ENCODE measurements at regions not wholly inside any gene's neighbourhood (a gene's known extent, or its start where the extent isn't known, plus 50 kb on each side); places are given as distances from the start of the nearest gene placed in this dataset.

- no peaks in the 10 kb centered on the region for H3K27me3 ChIP-seq (ENCODE audit: low read length)
- H3K36me3 ChIP-seq (ENCODE audit: low read length) = no peaks in the 10 kb centered on the region
- H3K4me3 ChIP-seq (ENCODE audit: insufficient read depth, low read length, poor library complexity, severe bottlenecking) = no peak overlapping the region
- H3K4me2 ChIP-seq (ENCODE audit: low read depth, low read length, poor library complexity, severe bottlenecking) = no peak overlapping the region
- no peaks in the 10 kb centered on the region for H3K79me2 ChIP-seq (ENCODE audit: insufficient read depth, low read length)
- no peak overlapping the region for H2AFZ ChIP-seq (ENCODE audit: low read depth, low read length, severe bottlenecking)
- no peaks in the 10 kb centered on the region for H3F3A ChIP-seq (ENCODE audit: insufficient read depth)
- no peaks in the 10 kb centered on the region for H3K9me2 ChIP-seq (replicated peaks; ENCODE audit: insufficient read depth, low read length)
- H3K9ac ChIP-seq (ENCODE audit: low read length) = no peak overlapping the region
- TF ChIP-seq, protein P1, sequence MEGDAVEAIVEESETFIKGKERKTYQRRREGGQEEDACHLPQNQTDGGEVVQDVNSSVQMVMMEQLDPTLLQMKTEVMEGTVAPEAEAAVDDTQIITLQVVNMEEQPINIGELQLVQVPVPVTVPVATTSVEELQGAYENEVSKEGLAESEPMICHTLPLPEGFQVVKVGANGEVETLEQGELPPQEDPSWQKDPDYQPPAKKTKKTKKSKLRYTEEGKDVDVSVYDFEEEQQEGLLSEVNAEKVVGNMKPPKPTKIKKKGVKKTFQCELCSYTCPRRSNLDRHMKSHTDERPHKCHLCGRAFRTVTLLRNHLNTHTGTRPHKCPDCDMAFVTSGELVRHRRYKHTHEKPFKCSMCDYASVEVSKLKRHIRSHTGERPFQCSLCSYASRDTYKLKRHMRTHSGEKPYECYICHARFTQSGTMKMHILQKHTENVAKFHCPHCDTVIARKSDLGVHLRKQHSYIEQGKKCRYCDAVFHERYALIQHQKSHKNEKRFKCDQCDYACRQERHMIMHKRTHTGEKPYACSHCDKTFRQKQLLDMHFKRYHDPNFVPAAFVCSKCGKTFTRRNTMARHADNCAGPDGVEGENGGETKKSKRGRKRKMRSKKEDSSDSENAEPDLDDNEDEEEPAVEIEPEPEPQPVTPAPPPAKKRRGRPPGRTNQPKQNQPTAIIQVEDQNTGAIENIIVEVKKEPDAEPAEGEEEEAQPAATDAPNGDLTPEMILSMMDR (IDR thresholded peaks at IDR 0.05; ENCODE audit: insufficient read depth, low read length, poor library complexity, severe bottlenecking) = no peak
- no peak for TF ChIP-seq EZH2phosphoT487 (conservative IDR thresholded peaks at IDR 0.05; ENCODE audit: low read length)
- H3K27ac ChIP-seq (ENCODE audit: low read depth, low read length) = no peak overlapping the region
- no peaks in the 10 kb centered on the region for H4K20me1 ChIP-seq (ENCODE audit: low read depth, low read length)
- H3K9me3 ChIP-seq (ENCODE audit: insufficient read depth, low read length) = no peaks in the 10 kb centered on the region
Observed at GRCh38 chr2:204373942-204374341, 171.3 kb upstream of the PARD3B start.

DNA sequence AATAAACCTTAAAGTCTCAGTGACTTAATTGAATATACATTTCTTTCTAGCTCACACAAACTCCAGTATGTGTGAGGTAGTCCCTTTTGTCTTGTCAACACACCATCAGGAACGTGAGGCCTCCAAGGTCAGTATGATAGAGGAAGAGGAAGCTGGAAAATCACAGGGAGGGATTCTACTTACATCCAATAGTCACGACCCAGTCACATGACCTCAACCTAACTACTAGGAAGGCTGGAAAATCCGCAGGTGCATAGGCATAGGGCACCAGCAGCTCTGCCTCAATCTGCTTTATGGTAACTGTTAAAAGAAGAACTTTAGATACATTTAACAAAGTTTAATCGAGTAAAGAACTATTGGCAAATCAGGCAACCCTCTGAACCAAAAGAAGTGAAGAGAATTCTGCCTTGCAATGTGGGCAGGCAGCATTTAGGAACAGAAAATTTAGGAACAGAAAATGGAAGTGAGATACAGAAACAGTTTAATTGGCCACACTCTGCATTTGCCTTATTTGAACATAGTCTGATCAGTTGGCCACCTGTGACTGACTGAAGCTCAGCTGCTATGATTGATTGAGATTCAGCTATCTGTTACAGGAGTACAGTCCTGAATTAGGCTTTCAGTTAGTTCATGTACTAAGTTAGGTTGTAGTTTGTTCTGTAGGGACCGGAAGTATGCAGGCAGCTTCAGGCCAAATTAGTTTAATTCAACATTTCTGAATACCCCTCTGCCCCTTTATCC lies 165.0 kb upstream of the PARD3B start:
- no peak overlapping the region for H2AFZ ChIP-seq (ENCODE audit: low read depth, low read length, severe bottlenecking)
- no peaks in the 10 kb centered on the region for H3K27me3 ChIP-seq (ENCODE audit: low read length)
- H3K4me2 ChIP-seq (ENCODE audit: low read depth, low read length, poor library complexity, severe bottlenecking) = no peak overlapping the region
- H3K27ac ChIP-seq (ENCODE audit: low read depth, low read length) = no peak overlapping the region
- no peaks in the 10 kb centered on the region for H3K36me3 ChIP-seq (ENCODE audit: low read length)
- no peaks in the 10 kb centered on the region for H3K79me2 ChIP-seq (ENCODE audit: insufficient read depth, low read length)
- no peaks in the 10 kb centered on the region for H3K9me3 ChIP-seq (ENCODE audit: insufficient read depth, low read length)
- no peak overlapping the region for H3K9ac ChIP-seq (ENCODE audit: low read length)
- H3K9me2 ChIP-seq (replicated peaks; ENCODE audit: insufficient read depth, low read length) = no peaks in the 10 kb centered on the region
- no peaks in the 10 kb centered on the region for H4K20me1 ChIP-seq (ENCODE audit: low read depth, low read length)
- H3F3A ChIP-seq (ENCODE audit: insufficient read depth) = no peaks in the 10 kb centered on the region
- no peak overlapping the region for H3K4me3 ChIP-seq (ENCODE audit: insufficient read depth, low read length, poor library complexity, severe bottlenecking)
- TF ChIP-seq, protein P1 (IDR thresholded peaks at IDR 0.05; ENCODE audit: insufficient read depth, low read length, poor library complexity, severe bottlenecking) = no peak
- no peak for TF ChIP-seq EZH2phosphoT487 (conservative IDR thresholded peaks at IDR 0.05; ENCODE audit: low read length)

GRCh38 chr2:204386668-204387067 lies 158.6 kb upstream of the PARD3B start:
- Histone ChIP-seq H3K36me3 (ENCODE audit: low read length) (no peaks in the 10 kb centered on the region), H3K4me2 (ENCODE audit: low read depth, low read length, poor library complexity, severe bottlenecking) (no peak overlapping the region), H2AFZ (ENCODE audit: low read depth, low read length, severe bottlenecking) (no peak overlapping the region), H3K79me2 (ENCODE audit: insufficient read depth, low read length) (no peaks in the 10 kb centered on the region), H3K4me3 (ENCODE audit: insufficient read depth, low read length, poor library complexity, severe bottlenecking) (no peak overlapping the region), H3K9ac (ENCODE audit: low read length) (no peak overlapping the region), H3K27me3 (ENCODE audit: low read length) (no peaks in the 10 kb centered on the region), H3K9me3 (ENCODE audit: insufficient read depth, low read length) (no peaks in the 10 kb centered on the region), H3F3A (ENCODE audit: insufficient read depth) (no peaks in the 10 kb centered on the region), H3K9me2 (replicated peaks; ENCODE audit: insufficient read depth, low read length) (no peaks in the 10 kb centered on the region), H3K27ac (ENCODE audit: low read depth, low read length) (no peak overlapping the region), H4K20me1 (ENCODE audit: low read depth, low read length) (no peaks in the 10 kb centered on the region)
- TF ChIP-seq, protein P1 (IDR thresholded peaks at IDR 0.05; ENCODE audit: insufficient read depth, low read length, poor library complexity, severe bottlenecking) = no peak
- TF ChIP-seq EZH2phosphoT487 (conservative IDR thresholded peaks at IDR 0.05; ENCODE audit: low read length) = no peak
